Caco-2 (cell line): ENCODE measurements at regions not wholly inside any gene's neighbourhood (a gene's known extent, or its start where the extent isn't known, plus 50 kb on each side); places are given as distances from the start of the nearest gene placed in this dataset.

Experiments used
- BruUV-seq: library from RNA; stranded (reverse); fragments of 400-500 nt; replicated peaks from 2 replicates; lab custom pipeline; 2021; lab: Mats Ljungman, UMichigan
- CTCF ChIA-PET: fragments of 300-600 bp; sonication (Branson Sonifier 250); formaldehyde crosslinking; loops from one replicate; lab custom pipeline; 2022; ENCODE audit warnings: antibody characterized with exemption; lab: Charles Lee
- POLR2A ChIA-PET: fragments of 300-600 bp; sonication (Branson Sonifier 250); formaldehyde crosslinking; loops from one replicate; lab custom pipeline; 2022; ENCODE audit warnings: antibody characterized with exemption; lab: Charles Lee
- DNase-seq, 2 experiments: peaks; one replicate each; pipeline versions ENCODE4 v3.0.0 to v3.0.0-alpha.2; 2020 to 2022
- H3K27me3 ChIP-seq: replicated peaks from 2 replicates; pipeline ENCODE4 v1.6.0; 2011; ENCODE audit warnings: low read length; ENCODE audit not compliant: control insufficient read depth, insufficient read depth
- H3K36me3 ChIP-seq: 2 replicates; pipeline ENCODE4 v1.5.1; 2011; ENCODE audit warnings: low read length; ENCODE audit not compliant: control insufficient read depth, insufficient read depth
- H3K4me1 ChIP-seq: fragments of 250-450 bp; sonication (Bioruptor Pico); 2 replicates; pipeline ENCODE4 v1.5.1; 2020; ENCODE audit warnings: mild to moderate bottlenecking
- H3K4me3 ChIP-seq: 2 replicates; pipeline ENCODE4 v1.5.1; 2011; ENCODE audit warnings: low read depth, mild to moderate bottlenecking, control low read depth, low read length
- H3K9me3 ChIP-seq: fragments of 250-450 bp; sonication (Bioruptor Pico); 2 replicates; pipeline ENCODE4 v1.5.1; 2020; ENCODE audit warnings: mild to moderate bottlenecking, moderate library complexity
- H3K27ac Mint-ChIP-seq: one replicate; pipeline ENCODE4 v1.8.0; 2022; ENCODE audit warnings: mixed read lengths; ENCODE audit not compliant: unreplicated experiment
- H3K27me3 Mint-ChIP-seq: one replicate; pipeline ENCODE4 v1.8.0; 2022; ENCODE audit warnings: mixed read lengths; ENCODE audit not compliant: insufficient read depth, unreplicated experiment
- H3K36me3 Mint-ChIP-seq: one replicate; pipeline ENCODE4 v1.8.0; 2022; ENCODE audit warnings: mild to moderate bottlenecking, mixed read lengths; ENCODE audit not compliant: insufficient read depth, unreplicated experiment
- H3K4me1 Mint-ChIP-seq: one replicate; pipeline ENCODE4 v1.8.0; 2022; ENCODE audit warnings: low read depth, mixed read lengths; ENCODE audit not compliant: unreplicated experiment
- H3K4me3 Mint-ChIP-seq: one replicate; pipeline ENCODE4 v1.8.0; 2022; ENCODE audit warnings: mild to moderate bottlenecking, moderate library complexity, mixed read lengths; ENCODE audit not compliant: unreplicated experiment
- H3K9me3 Mint-ChIP-seq: one replicate; pipeline ENCODE4 v1.8.0; 2022; ENCODE audit warnings: mixed read lengths; ENCODE audit not compliant: unreplicated experiment
- CTCF ChIP-seq, 2 experiments: fragments of 200-600 bp in 1 of 2; IDR thresholded peaks; 1 replicate in 1 of 2; 2 replicates in 1 of 2; pipeline versions ENCODE4 v1.5.1 to v1.8.0; 2011 to 2022; ENCODE audit warnings: antibody characterized with exemption in 1 of 2, control low read depth in 1 of 2, inconsistent platforms in 1 of 2, low read depth in 1 of 2, low read length in 1 of 2, mild to moderate bottlenecking in 1 of 2, moderate library complexity in 1 of 2; ENCODE audit not compliant: insufficient read depth in 1 of 2, severe bottlenecking in 1 of 2, unreplicated experiment in 1 of 2
- intact Hi-C: fragments of 100-400 bp; cut with micrococcal nuclease; formaldehyde crosslinking; loops from one replicate; pipeline ENCODE4 v1.10.0; 2022; ENCODE audit not compliant: unreplicated experiment

- POLR2A ChIA-PET = no interaction called here
Measured at GRCh38 chr18:77708826-77709506, 459.3 kb downstream of the GALR1 start.

GRCh38 chr18:77711096-77711495 lies 461.4 kb downstream of the GALR1 start:
- no peaks in the 10 kb centered on the region for H3K4me1 Mint-ChIP-seq
- no peak for TF ChIP-seq CTCF (IDR thresholded peaks at IDR 0.05; ENCODE audit: insufficient read depth in 1 of 2, low read depth in 1 of 2, low read length in 1 of 2, severe bottlenecking in 1 of 2, unreplicated experiment in 1 of 2)
- no peak overlapping the region for H3K4me3 ChIP-seq
- no peaks in the 10 kb centered on the region for H3K36me3 Mint-ChIP-seq
- H3K9me3 ChIP-seq = no peaks in the 10 kb centered on the region
- no peaks in the 10 kb centered on the region for H3K9me3 Mint-ChIP-seq
- no peak overlapping the region for H3K27ac Mint-ChIP-seq
- ChIA-PET CTCF (no interaction called here), POLR2A (no interaction called here)
- H3K27me3 Mint-ChIP-seq = peaks cover 6% of the 10 kb centered on the region
- DNase-seq = no peak
- no peak overlapping the region for H3K4me3 Mint-ChIP-seq
- no peaks in the 10 kb centered on the region for H3K4me1 ChIP-seq
- no TSS peak for BruUV-seq
- H3K27me3 ChIP-seq = no peaks in the 10 kb centered on the region
- intact Hi-C loops = no loop called here
- H3K36me3 ChIP-seq = no peaks in the 10 kb centered on the region

More at GRCh38 chr18:77708826-77709506, 459.3 kb downstream of the GALR1 start:
- no peak for DNase-seq
- CTCF ChIA-PET = no interaction called here
- no peak overlapping the region for H3K4me3 ChIP-seq
- Mint-ChIP-seq H3K36me3 (no peaks in the 10 kb centered on the region), H3K27me3 (peaks cover 6% of the 10 kb centered on the region), H3K4me1 (no peaks in the 10 kb centered on the region), H3K4me3 (no peak overlapping the region), H3K27ac (no peak overlapping the region), H3K9me3 (no peaks in the 10 kb centered on the region)
- no peaks in the 10 kb centered on the region for H3K27me3 ChIP-seq
- TF ChIP-seq CTCF (IDR thresholded peaks at IDR 0.05; ENCODE audit: insufficient read depth in 1 of 2, low read depth in 1 of 2, low read length in 1 of 2, severe bottlenecking in 1 of 2, unreplicated experiment in 1 of 2) = no peak
- BruUV-seq = no TSS peak
- no peaks in the 10 kb centered on the region for H3K36me3 ChIP-seq
- H3K9me3 ChIP-seq = no peaks in the 10 kb centered on the region
- intact Hi-C loops = no loop called here
- no peaks in the 10 kb centered on the region for H3K4me1 ChIP-seq

DNA sequence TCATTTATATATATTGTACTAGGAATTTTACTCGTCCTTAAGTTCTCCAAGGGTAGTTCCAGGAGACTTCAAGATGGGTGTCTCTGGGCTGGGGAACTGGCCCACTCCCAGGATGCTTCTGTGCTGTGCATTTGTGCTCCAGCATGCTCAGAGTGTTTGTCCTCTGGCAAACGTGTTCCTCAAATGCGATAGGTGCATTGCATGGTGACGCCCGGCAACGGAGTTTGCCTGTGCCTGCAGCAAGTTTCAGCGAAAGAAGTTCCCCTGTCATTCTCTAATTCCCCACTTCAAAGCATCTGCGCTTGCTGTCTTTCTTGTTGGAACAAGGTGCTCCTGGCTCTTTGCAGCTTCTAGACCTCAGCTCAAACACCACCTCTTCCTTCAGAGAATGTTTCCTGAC lies 465.1 kb downstream of the GALR1 start:
- no peaks in the 10 kb centered on the region for H3K36me3 ChIP-seq
- Mint-ChIP-seq H3K4me3 (no peak overlapping the region), H3K9me3 (no peaks in the 10 kb centered on the region), H3K4me1 (no peaks in the 10 kb centered on the region), H3K27me3 (peaks cover 16% of the 10 kb centered on the region), H3K36me3 (no peaks in the 10 kb centered on the region), H3K27ac (no peak overlapping the region)
- H3K9me3 ChIP-seq = no peaks in the 10 kb centered on the region
- TF ChIP-seq CTCF (IDR thresholded peaks at IDR 0.05; ENCODE audit: insufficient read depth in 1 of 2, low read depth in 1 of 2, low read length in 1 of 2, severe bottlenecking in 1 of 2, unreplicated experiment in 1 of 2) = no peak
- intact Hi-C loops = no loop called here
- ChIA-PET POLR2A (no interaction called here), CTCF (no interaction called here)
- no peaks in the 10 kb centered on the region for H3K4me1 ChIP-seq
- DNase-seq = no peak
- no peak overlapping the region for H3K4me3 ChIP-seq
- no peaks in the 10 kb centered on the region for H3K27me3 ChIP-seq
- no TSS peak for BruUV-seq
